GM10248 (cell line): ENCODE measurements at regions not wholly inside any gene's neighbourhood (a gene's known extent, or its start where the extent isn't known, plus 50 kb on each side); places are given as distances from the start of the nearest gene placed in this dataset.

ENCODE experiments used
- CTCF ChIA-PET: fragments of 300-600 bp; sonication (Branson Sonifier 250); formaldehyde crosslinking; extraction: SDS; loops from one replicate; lab custom pipeline; 2021; ENCODE audit warnings: antibody characterized with exemption; lab: Yijun Ruan, JAX
- POLR2A ChIA-PET: fragments of 350-650 bp; sonication (Branson Sonifier 250); formaldehyde crosslinking; extraction: SDS; loops from one replicate; lab custom pipeline; 2020; ENCODE audit warnings: antibody characterized with exemption; lab: Yijun Ruan, JAX
- DNase-seq: peaks from one replicate; pipeline ENCODE4 v3.0.0; 2012; ENCODE audit errors: extremely low spot score
- TF ChIP-seq, protein P1 (sequence below): IDR thresholded peaks from 2 replicates; pipeline ENCODE4 v1.5.1; 2012; ENCODE audit warnings: mild to moderate bottlenecking, low read depth; ENCODE audit errors: extremely low read depth, missing control alignments, control extremely low read depth

DNA sequence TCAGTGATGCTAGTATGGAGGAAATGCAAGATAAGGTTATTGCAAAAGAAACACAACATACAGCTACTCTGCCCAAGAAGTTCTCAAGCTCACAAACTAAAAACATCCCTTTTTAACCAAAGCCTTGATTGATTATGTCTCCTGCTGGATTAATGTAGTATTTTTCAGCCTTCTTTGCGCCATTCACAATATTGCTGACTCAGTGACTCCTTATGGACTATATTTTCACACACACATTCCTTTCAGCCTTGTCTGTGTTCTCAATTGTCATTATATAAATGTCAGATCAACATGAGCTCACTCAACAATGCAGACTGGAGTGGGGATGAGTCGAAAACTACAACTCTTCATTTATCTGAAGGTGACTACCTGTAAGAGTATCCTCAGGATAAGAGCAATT is 579.3 kb upstream of the CDH8 start:
- TF ChIP-seq, protein P1, sequence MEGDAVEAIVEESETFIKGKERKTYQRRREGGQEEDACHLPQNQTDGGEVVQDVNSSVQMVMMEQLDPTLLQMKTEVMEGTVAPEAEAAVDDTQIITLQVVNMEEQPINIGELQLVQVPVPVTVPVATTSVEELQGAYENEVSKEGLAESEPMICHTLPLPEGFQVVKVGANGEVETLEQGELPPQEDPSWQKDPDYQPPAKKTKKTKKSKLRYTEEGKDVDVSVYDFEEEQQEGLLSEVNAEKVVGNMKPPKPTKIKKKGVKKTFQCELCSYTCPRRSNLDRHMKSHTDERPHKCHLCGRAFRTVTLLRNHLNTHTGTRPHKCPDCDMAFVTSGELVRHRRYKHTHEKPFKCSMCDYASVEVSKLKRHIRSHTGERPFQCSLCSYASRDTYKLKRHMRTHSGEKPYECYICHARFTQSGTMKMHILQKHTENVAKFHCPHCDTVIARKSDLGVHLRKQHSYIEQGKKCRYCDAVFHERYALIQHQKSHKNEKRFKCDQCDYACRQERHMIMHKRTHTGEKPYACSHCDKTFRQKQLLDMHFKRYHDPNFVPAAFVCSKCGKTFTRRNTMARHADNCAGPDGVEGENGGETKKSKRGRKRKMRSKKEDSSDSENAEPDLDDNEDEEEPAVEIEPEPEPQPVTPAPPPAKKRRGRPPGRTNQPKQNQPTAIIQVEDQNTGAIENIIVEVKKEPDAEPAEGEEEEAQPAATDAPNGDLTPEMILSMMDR: no peak
- ChIA-PET CTCF (interaction anchor here (1.6 kb wide), 1 partner anchor 24 kb away, joined by 4 read pairs; no protein-coding TSS in a partner anchor), POLR2A (no interaction called here)
- DNase-seq: no peak

DNA sequence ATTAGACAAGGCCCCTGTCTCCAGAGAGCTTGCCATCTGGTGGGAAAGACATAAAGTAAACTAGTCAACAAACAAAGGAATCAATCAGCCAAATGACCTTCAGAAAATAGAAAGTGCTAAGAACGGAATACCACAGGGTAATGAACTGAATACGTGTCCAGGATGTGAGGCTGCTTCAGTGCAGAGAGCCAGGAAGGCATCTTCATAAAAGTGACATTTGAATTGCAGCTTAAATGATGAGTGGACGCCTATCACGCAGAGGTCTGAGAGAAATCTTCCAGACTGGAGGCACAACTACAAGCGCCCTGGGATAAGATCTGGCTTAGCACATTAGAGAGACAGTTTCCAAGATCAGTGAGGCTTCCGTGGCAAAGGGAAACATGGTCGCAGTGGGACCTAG is 574.1 kb upstream of the CDH8 start:
- ChIA-PET CTCF (no interaction called here), POLR2A (no interaction called here)
- TF ChIP-seq, protein P1: no peak
- DNase-seq: no peak

DNA sequence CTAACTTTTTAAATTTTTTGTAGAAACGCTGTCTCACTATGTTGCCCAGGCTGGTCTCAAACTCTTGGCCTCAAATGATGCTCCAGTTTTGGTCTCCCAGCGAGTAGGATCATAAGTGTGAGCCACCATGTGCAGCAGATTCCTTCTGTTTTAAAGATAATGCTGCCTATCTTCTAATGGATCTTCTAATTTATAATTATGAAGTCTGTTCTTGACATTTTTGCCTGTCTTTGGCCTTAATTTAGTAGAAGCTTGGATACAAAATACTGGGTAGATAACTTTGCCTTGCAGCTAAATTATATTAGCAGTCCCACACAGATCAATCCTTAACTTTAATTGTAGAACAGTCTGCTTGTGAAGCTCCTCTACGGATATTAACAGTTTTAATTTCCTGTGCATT is 566.6 kb upstream of the CDH8 start:
- POLR2A ChIA-PET: no interaction called here
- no peak for DNase-seq
- CTCF ChIA-PET: interaction anchor here (1.0 kb wide), 1 partner anchor 18 kb away, joined by 3 read pairs; no protein-coding TSS in a partner anchor
- TF ChIP-seq, protein P1: no peak

- POLR2A ChIA-PET: no interaction called here
- CTCF ChIA-PET: no interaction called here
- no peak for DNase-seq
- TF ChIP-seq, protein P1: no peak
These were observed 561.6 kb upstream of the CDH8 start for GRCh38 chr16:62597875-62598274.

- TF ChIP-seq, protein P1: no peak
- CTCF ChIA-PET: no interaction called here
- POLR2A ChIA-PET: interaction anchor here (0.6 kb wide), 1 partner anchor 163 kb away, joined by 6 read pairs; no protein-coding TSS in a partner anchor
These were observed 560.3 kb upstream of the CDH8 start for GRCh38 chr16:62596584-62596983.

DNA sequence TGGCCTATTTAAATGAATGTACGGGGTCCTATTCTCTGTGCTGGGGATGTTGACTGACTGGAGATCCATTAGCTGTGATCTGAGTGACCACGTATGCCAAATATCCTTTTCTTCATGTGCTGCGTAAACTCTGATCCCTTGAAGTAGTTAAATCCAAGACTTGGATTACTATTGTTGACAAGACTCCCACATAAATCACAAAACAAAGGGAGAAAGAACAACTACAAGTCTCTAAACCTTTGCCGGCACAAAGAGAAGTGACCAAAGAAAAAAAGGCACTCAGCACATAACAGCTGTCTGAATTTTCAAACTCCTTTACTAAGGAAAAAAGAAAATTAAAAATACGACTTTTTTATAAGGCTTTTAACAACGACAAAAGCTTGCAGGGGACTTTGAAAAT is 559.9 kb upstream of the CDH8 start:
- TF ChIP-seq, protein P1: no peak
- CTCF ChIA-PET: no interaction called here

More at GRCh38 chr16:62596584-62596983, 560.3 kb upstream of the CDH8 start:
- no peak for DNase-seq

More for the DNA sequence above, 559.9 kb upstream of the CDH8 start:
- POLR2A ChIA-PET: no interaction called here
- DNase-seq: no peak
